ENCODE measurements at regions not wholly inside any gene's neighbourhood (a gene's known extent, or its start where the extent isn't known, plus 50 kb on each side); places are given as distances from the start of the nearest gene placed in this dataset.

DNA sequence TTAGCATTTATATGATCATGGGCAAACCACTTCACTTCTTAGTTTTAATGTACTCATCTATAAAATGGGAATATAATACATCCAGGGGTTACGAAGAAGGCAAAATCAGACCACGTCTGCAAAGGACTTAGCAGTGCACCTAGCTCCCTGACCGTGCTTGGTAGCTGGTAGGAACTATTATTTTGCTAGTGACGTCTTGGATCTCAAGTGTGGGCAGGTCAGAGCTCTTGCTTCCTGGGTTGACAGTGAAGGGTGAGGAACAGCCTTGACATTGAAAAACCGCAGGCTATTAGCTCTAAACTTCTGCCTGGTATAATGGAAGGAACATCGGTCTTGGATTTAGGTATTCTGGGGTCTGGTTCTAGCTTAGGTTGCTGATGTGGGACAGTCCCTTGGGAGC, 89.3 kb upstream of the MED13L start:
- TF ChIP-seq, protein P1, sequence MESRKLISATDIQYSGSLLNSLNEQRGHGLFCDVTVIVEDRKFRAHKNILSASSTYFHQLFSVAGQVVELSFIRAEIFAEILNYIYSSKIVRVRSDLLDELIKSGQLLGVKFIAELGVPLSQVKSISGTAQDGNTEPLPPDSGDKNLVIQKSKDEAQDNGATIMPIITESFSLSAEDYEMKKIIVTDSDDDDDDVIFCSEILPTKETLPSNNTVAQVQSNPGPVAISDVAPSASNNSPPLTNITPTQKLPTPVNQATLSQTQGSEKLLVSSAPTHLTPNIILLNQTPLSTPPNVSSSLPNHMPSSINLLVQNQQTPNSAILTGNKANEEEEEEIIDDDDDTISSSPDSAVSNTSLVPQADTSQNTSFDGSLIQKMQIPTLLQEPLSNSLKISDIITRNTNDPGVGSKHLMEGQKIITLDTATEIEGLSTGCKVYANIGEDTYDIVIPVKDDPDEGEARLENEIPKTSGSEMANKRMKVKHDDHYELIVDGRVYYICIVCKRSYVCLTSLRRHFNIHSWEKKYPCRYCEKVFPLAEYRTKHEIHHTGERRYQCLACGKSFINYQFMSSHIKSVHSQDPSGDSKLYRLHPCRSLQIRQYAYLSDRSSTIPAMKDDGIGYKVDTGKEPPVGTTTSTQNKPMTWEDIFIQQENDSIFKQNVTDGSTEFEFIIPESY (IDR thresholded peaks at IDR 0.05), result no peak
- TF ChIP-seq, protein P2, sequence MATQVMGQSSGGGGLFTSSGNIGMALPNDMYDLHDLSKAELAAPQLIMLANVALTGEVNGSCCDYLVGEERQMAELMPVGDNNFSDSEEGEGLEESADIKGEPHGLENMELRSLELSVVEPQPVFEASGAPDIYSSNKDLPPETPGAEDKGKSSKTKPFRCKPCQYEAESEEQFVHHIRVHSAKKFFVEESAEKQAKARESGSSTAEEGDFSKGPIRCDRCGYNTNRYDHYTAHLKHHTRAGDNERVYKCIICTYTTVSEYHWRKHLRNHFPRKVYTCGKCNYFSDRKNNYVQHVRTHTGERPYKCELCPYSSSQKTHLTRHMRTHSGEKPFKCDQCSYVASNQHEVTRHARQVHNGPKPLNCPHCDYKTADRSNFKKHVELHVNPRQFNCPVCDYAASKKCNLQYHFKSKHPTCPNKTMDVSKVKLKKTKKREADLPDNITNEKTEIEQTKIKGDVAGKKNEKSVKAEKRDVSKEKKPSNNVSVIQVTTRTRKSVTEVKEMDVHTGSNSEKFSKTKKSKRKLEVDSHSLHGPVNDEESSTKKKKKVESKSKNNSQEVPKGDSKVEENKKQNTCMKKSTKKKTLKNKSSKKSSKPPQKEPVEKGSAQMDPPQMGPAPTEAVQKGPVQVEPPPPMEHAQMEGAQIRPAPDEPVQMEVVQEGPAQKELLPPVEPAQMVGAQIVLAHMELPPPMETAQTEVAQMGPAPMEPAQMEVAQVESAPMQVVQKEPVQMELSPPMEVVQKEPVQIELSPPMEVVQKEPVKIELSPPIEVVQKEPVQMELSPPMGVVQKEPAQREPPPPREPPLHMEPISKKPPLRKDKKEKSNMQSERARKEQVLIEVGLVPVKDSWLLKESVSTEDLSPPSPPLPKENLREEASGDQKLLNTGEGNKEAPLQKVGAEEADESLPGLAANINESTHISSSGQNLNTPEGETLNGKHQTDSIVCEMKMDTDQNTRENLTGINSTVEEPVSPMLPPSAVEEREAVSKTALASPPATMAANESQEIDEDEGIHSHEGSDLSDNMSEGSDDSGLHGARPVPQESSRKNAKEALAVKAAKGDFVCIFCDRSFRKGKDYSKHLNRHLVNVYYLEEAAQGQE (IDR thresholded peaks at IDR 0.05), result no peak
- TF ChIP-seq, protein P3, sequence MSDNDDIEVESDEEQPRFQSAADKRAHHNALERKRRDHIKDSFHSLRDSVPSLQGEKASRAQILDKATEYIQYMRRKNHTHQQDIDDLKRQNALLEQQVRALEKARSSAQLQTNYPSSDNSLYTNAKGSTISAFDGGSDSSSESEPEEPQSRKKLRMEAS (IDR thresholded peaks at IDR 0.05), result no peak
- TF ChIP-seq EGR1 (IDR thresholded peaks at IDR 0.05; ENCODE audit: low read depth in 2 of 2) (no peak), NR2F2 (IDR thresholded peaks at IDR 0.05) (no peak), YY1 (IDR thresholded peaks at IDR 0.05) (no peak), HNF4A (conservative IDR thresholded peaks at IDR 0.05) (no peak), RXRA (IDR thresholded peaks at IDR 0.05) (no peak), TAF1 (conservative IDR thresholded peaks at IDR 0.05) (no peak), FOXA1 (IDR thresholded peaks at IDR 0.05) (no peak), RAD21 (IDR thresholded peaks at IDR 0.05) (no peak), JUND (IDR thresholded peaks at IDR 0.05) (no peak), GABPA (IDR thresholded peaks at IDR 0.05 in 1 of 2, conservative IDR thresholded peaks at IDR 0.05 in 1 of 2) (no peak)
- TF ChIP-seq, protein P4, sequence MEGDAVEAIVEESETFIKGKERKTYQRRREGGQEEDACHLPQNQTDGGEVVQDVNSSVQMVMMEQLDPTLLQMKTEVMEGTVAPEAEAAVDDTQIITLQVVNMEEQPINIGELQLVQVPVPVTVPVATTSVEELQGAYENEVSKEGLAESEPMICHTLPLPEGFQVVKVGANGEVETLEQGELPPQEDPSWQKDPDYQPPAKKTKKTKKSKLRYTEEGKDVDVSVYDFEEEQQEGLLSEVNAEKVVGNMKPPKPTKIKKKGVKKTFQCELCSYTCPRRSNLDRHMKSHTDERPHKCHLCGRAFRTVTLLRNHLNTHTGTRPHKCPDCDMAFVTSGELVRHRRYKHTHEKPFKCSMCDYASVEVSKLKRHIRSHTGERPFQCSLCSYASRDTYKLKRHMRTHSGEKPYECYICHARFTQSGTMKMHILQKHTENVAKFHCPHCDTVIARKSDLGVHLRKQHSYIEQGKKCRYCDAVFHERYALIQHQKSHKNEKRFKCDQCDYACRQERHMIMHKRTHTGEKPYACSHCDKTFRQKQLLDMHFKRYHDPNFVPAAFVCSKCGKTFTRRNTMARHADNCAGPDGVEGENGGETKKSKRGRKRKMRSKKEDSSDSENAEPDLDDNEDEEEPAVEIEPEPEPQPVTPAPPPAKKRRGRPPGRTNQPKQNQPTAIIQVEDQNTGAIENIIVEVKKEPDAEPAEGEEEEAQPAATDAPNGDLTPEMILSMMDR (IDR thresholded peaks at IDR 0.05; ENCODE audit: low read depth, low read length, missing input control), result no peak
